ENCODE measurements at regions not wholly inside any gene's neighbourhood (a gene's known extent, or its start where the extent isn't known, plus 50 kb on each side); places are given as distances from the start of the nearest gene placed in this dataset.

DNA sequence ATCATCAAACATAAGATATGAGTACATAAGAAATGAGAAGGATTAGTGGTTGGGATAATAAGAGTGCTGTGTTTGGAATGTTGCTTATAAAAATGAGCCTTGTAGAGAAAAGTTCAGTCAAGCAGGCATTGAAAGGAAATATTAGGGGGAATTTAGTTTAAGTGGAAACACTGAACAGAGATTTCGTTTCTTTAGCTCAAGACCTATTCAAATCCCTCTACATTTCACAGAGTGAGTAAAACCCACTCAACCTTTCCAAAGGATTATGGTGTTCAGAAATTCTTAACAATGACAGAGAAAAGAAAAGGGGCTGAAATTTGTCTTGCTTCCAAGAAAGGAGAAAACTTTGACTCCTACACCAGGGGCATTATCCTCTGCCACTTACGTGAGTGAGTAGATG is 1072.4 kb upstream of the LCORL start:
- TF ChIP-seq CSDC2 (CRISPR knock-in tag; IDR thresholded peaks at IDR 0.05) (no peak), TCF4 (CRISPR knock-in tag; IDR thresholded peaks at IDR 0.05; ENCODE audit: borderline replicate concordance) (no peak), ARNTL (CRISPR knock-in tag; IDR thresholded peaks at IDR 0.05; ENCODE audit: borderline replicate concordance, low read depth) (no peak)
- TF ChIP-seq, protein P1, sequence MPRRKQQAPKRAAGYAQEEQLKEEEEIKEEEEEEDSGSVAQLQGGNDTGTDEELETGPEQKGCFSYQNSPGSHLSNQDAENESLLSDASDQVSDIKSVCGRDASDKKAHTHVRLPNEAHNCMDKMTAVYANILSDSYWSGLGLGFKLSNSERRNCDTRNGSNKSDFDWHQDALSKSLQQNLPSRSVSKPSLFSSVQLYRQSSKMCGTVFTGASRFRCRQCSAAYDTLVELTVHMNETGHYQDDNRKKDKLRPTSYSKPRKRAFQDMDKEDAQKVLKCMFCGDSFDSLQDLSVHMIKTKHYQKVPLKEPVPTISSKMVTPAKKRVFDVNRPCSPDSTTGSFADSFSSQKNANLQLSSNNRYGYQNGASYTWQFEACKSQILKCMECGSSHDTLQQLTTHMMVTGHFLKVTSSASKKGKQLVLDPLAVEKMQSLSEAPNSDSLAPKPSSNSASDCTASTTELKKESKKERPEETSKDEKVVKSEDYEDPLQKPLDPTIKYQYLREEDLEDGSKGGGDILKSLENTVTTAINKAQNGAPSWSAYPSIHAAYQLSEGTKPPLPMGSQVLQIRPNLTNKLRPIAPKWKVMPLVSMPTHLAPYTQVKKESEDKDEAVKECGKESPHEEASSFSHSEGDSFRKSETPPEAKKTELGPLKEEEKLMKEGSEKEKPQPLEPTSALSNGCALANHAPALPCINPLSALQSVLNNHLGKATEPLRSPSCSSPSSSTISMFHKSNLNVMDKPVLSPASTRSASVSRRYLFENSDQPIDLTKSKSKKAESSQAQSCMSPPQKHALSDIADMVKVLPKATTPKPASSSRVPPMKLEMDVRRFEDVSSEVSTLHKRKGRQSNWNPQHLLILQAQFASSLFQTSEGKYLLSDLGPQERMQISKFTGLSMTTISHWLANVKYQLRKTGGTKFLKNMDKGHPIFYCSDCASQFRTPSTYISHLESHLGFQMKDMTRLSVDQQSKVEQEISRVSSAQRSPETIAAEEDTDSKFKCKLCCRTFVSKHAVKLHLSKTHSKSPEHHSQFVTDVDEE (CRISPR knock-in tag; IDR thresholded peaks at IDR 0.05), result no peak
- TF ChIP-seq, protein P2, sequence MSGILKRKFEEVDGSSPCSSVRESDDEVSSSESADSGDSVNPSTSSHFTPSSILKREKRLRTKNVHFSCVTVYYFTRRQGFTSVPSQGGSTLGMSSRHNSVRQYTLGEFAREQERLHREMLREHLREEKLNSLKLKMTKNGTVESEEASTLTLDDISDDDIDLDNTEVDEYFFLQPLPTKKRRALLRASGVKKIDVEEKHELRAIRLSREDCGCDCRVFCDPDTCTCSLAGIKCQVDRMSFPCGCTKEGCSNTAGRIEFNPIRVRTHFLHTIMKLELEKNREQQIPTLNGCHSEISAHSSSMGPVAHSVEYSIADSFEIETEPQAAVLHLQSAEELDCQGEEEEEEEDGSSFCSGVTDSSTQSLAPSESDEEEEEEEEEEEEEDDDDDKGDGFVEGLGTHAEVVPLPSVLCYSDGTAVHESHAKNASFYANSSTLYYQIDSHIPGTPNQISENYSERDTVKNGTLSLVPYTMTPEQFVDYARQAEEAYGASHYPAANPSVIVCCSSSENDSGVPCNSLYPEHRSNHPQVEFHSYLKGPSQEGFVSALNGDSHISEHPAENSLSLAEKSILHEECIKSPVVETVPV (CRISPR knock-in tag; IDR thresholded peaks at IDR 0.05), result no peak
- no peak for ATAC-seq

DNA sequence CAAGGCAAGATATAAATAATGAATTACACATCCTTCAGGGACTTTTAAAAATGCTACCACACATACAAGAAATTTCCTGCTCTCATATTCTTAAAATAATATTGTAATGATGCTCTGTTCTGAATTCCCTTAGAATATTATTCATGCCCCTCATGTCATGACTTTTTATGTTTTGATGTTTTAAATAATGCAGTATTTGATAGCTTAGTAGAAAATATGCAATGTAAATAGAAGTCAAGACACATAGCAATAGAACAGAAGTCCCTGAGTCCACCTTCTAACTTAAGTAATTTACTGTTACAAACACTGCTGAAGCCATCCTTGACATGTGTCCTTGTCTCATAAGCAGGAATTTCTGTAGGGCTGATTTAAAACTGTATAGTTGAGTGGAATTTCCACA is 1071.2 kb upstream of the LCORL start:
- no peak for ATAC-seq
- TF ChIP-seq ZFP3 (CRISPR knock-in tag; IDR thresholded peaks at IDR 0.05) (no peak), ZNF565 (CRISPR knock-in tag; conservative IDR thresholded peaks at IDR 0.05; ENCODE audit: low read depth) (no peak), GLIS3 (CRISPR knock-in tag; IDR thresholded peaks at IDR 0.05) (no peak), CSDC2 (CRISPR knock-in tag; IDR thresholded peaks at IDR 0.05) (no peak), ZFP30 (CRISPR knock-in tag; IDR thresholded peaks at IDR 0.05) (no peak), ZC3H10 (CRISPR knock-in tag; IDR thresholded peaks at IDR 0.05) (no peak), BACH2 (CRISPR knock-in tag; IDR thresholded peaks at IDR 0.05; ENCODE audit: borderline replicate concordance) (no peak), TCF4 (CRISPR knock-in tag; IDR thresholded peaks at IDR 0.05; ENCODE audit: borderline replicate concordance) (no peak), ZNF8 (CRISPR knock-in tag; IDR thresholded peaks at IDR 0.05) (no peak)
- TF ChIP-seq, protein P2 (CRISPR knock-in tag; IDR thresholded peaks at IDR 0.05), result no peak
- TF ChIP-seq, protein P3, sequence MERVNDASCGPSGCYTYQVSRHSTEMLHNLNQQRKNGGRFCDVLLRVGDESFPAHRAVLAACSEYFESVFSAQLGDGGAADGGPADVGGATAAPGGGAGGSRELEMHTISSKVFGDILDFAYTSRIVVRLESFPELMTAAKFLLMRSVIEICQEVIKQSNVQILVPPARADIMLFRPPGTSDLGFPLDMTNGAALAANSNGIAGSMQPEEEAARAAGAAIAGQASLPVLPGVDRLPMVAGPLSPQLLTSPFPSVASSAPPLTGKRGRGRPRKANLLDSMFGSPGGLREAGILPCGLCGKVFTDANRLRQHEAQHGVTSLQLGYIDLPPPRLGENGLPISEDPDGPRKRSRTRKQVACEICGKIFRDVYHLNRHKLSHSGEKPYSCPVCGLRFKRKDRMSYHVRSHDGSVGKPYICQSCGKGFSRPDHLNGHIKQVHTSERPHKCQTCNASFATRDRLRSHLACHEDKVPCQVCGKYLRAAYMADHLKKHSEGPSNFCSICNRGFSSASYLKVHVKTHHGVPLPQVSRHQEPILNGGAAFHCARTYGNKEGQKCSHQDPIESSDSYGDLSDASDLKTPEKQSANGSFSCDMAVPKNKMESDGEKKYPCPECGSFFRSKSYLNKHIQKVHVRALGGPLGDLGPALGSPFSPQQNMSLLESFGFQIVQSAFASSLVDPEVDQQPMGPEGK (CRISPR knock-in tag; IDR thresholded peaks at IDR 0.05; ENCODE audit: borderline replicate concordance), result no peak

DNA sequence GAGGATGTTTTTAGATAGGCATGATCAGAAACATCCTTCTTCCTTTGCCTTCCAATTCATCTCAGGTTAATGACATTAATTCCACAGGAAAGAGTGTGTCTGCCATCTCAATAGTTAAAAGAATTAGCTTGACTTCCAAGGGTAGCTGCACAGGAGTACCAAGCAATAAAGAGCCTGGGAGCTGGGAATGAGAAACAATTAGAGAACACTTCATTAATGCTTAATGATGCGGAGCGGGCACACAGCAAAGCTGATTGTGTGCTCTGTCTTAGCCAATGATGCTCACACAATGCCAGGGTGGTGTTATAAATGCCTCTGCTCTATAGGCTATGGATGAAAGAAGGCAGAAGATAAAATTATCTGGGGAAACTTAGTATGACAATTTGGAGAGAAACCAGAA is 1052.5 kb upstream of the LCORL start:
- no peak for TF ChIP-seq ZFP30 (CRISPR knock-in tag; IDR thresholded peaks at IDR 0.05)
- TF ChIP-seq, protein P3 (CRISPR knock-in tag; IDR thresholded peaks at IDR 0.05; ENCODE audit: borderline replicate concordance), result no peak
- no peak for TF ChIP-seq CSDC2 (CRISPR knock-in tag; IDR thresholded peaks at IDR 0.05)
- TF ChIP-seq ARNTL (CRISPR knock-in tag; IDR thresholded peaks at IDR 0.05; ENCODE audit: borderline replicate concordance, low read depth), result no peak
- no peak for ATAC-seq

DNA sequence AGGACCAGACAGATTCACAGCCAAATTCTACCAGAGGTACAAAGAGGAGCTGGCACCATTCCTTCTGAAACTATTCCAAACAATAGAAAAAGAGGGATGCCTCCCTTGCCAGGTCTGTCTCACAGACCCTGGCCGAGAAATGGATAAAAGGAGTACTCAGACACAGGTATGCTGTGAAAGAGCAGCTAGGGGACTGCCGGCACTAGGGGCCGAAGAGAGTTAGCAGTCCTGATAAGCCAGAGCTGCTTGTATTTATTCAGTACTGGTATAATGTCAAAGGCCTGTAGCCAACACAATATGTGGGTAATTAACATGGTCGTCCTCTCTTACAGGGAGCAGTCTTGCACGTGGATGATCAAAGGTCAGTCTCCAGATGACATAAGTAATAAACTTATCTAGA is 1042.1 kb upstream of the LCORL start:
- TF ChIP-seq ESRRG (CRISPR knock-in tag; IDR thresholded peaks at IDR 0.05), result no peak
- TF ChIP-seq ZFP3 (CRISPR knock-in tag; IDR thresholded peaks at IDR 0.05), result no peak
- TF ChIP-seq ZNF565 (CRISPR knock-in tag; conservative IDR thresholded peaks at IDR 0.05; ENCODE audit: low read depth), result no peak
- no peak for TF ChIP-seq ZC3H10 (CRISPR knock-in tag; IDR thresholded peaks at IDR 0.05)
- no peak for TF ChIP-seq PPARA (CRISPR knock-in tag; IDR thresholded peaks at IDR 0.05; ENCODE audit: borderline replicate concordance)
- TF ChIP-seq, protein P4, sequence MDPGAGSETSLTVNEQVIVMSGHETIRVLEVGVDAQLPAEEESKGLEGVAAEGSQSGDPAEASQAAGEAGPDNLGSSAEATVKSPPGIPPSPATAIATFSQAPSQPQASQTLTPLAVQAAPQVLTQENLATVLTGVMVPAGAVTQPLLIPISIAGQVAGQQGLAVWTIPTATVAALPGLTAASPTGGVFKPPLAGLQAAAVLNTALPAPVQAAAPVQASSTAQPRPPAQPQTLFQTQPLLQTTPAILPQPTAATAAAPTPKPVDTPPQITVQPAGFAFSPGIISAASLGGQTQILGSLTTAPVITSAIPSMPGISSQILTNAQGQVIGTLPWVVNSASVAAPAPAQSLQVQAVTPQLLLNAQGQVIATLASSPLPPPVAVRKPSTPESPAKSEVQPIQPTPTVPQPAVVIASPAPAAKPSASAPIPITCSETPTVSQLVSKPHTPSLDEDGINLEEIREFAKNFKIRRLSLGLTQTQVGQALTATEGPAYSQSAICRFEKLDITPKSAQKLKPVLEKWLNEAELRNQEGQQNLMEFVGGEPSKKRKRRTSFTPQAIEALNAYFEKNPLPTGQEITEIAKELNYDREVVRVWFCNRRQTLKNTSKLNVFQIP (CRISPR knock-in tag; IDR thresholded peaks at IDR 0.05; ENCODE audit: borderline replicate concordance, low read depth), result no peak
- TF ChIP-seq, protein P5, sequence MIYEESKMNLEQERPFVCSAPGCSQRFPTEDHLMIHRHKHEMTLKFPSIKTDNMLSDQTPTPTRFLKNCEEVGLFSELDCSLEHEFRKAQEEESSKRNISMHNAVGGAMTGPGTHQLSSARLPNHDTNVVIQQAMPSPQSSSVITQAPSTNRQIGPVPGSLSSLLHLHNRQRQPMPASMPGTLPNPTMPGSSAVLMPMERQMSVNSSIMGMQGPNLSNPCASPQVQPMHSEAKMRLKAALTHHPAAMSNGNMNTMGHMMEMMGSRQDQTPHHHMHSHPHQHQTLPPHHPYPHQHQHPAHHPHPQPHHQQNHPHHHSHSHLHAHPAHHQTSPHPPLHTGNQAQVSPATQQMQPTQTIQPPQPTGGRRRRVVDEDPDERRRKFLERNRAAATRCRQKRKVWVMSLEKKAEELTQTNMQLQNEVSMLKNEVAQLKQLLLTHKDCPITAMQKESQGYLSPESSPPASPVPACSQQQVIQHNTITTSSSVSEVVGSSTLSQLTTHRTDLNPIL (CRISPR knock-in tag; IDR thresholded peaks at IDR 0.05; ENCODE audit: low read depth), result no peak
- no peak for ATAC-seq

Data from SK-N-SH treated with all-trans-retinoic acid at 6 μM for 48 hours (cell line).